ENCODE measurements at regions not wholly inside any gene's neighbourhood (a gene's known extent, or its start where the extent isn't known, plus 50 kb on each side); places are given as distances from the start of the nearest gene placed in this dataset.
"Not testable (repeated sequence)": the region's sequence is repeated elsewhere in the genome, so short reads cannot be mapped to it uniquely, and the experiment has no call there.

DNA sequence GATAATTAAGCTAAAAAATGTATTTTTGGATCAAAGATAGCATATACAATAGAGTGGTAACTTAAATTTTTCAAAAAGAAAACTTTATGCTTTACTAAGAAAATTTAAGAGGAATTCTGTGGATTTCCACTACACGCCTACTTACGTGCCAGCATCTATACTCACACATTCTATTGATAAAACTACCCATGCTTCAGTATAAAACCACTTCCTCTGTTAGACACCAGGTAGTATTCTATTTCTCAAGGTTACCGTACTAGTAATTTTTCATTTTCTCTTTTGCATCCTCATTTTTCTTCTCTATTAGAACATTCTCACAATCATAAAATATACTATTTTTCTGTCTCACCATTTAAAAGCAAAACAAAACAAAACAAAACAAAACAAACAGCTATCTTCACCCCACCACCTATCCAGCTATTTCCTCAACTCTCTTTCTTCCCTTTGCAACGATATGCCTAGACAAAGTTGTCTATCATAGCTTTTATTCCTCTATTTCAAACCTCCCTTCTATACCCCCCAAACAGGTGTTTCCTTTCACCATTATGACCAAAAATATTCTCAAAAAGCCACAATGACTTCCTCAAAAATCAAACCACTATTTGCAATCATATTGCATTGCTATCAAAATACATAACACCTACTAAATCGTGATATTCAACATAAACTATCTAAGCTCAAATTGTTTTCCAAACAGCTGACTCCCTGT is 1652.0 kb downstream of the MRPL39 start:
- DNase-seq = peak in 1 of 5 experiments; percentile 22

DNA sequence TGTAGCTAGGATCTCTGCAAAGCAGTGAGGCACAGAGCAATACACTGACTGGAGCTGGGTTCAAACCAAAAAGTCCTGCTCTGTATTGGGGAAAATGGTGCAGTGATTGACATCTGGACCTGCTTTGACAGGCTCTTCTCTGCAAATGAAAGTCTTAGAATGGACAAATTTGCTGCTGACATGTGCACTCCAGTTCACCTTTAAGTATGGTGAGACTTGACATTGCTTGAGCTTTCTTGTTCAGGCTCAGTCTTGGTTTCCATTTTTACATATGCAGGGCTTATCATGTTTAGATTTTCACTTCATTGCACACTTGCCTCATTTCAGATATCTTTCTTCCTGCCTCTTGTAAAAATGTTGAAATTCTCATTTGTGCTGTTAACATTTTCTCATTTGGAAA is 1655.0 kb downstream of the MRPL39 start:
- DNase-seq = no peak

DNA sequence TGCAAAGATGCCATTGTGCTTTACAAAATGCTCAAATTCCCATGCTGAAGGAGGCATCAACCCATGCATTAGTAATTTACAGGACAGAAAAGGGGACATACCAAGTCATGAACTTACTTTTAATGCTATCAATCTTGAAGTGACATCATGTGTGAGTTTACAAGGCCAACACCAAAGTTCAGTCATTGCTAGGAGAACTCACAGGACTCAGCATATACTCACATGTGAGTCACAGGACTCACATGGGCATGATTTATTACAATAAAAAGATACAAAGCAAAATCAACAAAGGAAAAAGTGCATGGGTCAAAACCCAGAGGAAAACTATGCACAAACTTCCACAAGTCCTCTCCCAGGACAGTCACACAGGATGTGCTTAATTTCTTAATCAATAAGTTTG is 1656.0 kb downstream of the MRPL39 start:
- DNase-seq = no peak

DNA sequence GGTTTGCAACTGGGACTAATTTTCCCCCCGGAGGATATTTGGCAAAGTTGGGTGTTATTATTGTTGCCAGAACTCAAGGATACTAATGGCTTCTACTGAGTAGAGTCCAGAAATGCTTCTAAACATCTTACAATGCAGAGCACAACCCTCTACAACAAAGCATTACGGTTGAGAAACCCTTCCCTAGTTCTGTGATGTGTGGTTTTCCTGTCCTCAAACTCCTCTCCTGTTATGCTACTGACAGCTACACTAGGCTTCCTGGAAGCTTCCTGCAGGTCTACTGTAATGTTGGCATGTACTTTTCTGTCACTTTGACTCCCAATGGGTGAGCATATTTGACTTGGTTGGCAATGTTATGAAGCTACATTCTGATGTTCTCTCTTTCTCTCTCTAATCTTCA is 1656.9 kb downstream of the MRPL39 start:
- DNase-seq = no peak

DNA sequence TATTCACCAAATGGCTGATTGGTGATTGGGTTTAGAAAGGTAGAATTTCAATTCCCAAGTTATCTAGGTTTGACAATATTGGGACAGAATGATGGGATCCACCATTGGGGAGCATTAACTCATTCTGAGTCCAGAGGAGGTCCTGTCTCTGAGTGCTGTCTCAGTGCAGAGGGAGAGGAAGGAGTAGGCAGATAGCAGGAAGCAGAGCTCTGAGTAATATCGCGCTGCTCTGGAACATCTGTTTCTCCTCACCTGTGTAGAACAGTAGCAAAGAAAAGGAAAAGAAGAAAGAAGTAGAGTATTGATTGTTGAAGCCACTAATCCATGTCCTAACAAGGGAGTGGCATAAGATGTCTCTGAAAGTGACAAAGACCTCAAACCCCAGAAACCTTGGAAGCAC is 1657.8 kb downstream of the MRPL39 start:
- no peak for DNase-seq

DNA sequence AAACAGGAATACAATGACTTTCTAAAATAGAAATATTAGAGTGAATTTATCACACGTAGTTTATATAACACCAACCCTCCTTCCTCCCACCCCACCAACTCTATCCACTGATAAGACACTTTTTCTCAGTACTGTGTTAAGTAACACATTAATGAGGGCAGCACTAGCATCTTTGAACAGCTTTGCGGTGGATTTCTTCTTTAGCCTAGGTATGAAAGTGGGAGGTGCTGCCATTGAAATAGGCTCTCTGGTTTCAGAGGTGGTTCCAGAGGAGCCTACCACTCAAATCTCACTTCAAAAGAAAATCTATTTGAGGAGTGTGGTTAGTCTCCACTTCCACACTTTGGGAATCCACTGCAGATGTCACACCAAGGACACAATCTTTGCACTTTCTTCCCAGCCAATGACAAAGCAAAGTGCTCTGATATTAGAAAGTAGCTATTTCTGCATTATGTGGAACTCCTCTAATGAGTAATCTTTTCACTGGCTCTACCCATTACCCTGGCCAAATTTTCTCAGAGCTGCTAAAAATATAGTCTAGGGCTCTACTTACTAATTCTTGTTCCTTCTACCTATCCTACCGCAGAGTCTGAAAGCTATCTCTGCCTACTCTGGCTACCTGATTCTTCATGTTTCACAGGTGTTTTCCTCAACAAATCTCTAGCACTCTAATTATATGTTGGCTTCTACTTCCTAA is 1667.8 kb downstream of the MRPL39 start:
- DNase-seq = no peak

DNA sequence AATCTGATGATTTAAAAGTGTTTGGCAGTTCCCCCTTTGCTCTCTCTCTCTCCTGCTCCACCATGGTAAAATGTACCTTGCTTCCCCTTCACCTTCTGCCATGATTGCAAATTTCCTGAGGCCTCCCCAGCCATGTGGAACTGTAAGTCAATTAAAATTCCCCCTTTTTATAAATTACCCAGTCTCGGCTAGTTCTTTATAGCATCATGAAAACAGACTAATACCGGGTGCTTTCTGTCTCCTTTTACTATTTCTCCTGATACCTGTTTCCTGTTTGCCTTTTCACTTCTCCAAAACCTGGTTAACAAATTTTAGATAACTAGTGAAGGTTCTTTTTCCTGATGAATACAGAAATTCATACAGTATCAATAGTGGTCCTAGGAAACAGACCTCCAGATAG is 1670.3 kb downstream of the MRPL39 start:
- DNase-seq = no peak

DNA sequence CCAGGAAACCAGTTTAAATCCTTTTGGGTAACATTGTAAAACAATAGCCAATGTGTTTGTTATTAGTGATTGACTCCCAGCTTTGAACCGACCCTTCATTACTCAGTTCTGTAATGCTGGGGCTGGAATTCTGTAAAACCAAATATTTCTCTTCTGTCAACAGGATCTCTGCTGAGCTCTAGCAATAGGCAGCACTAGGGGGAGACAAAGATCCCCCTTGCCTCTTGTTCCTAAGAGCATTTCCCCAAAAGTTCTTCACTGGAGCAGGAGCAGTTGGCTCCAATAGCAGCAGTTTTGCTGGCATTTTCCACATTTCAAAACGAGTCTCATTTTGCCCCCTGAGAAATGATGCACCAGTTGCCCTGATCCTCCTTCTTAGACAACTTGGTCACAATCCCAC is 1671.1 kb downstream of the MRPL39 start:
- DNase-seq = no peak

DNA sequence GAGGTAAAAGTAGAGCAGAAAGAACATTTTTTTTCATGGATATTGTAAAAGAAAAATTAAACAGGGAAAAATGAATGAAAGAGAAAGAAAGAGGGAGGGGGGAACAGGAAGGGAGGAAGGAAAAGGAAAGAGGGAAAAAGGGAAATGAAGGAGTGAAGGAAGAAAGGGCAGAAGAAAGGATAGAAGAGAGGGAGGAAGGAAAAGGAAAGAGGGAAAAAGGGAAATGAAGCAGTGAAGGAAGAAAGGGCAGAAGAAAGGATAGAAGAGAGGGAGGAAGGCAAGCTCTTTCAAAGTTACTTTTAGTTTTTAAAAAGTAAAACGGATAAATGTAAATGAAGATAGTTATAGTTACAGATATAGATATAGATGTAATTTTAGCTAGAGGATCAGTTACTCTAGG is 1676.7 kb downstream of the MRPL39 start:
- no peak for DNase-seq

DNA sequence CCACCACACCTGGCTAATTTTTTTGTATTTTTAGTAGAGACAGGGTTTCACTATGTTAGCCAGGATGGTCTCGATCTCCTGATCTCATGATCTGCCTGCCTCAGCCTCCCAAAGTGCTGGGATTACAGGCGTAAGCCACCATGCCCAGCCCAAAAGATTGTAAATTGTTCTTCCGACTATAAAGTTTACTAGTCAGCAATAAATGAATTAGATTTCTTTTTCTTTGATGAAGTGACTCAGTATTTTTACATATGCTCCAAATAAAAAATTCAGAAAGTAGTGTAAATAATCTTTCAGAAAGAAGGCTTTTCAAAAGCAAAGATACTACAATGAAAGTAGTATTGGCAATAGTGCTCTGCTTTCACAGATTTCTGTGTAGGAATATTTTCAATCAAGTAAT is 1680.9 kb downstream of the MRPL39 start:
- DNase-seq = not testable (repeated sequence)

DNA sequence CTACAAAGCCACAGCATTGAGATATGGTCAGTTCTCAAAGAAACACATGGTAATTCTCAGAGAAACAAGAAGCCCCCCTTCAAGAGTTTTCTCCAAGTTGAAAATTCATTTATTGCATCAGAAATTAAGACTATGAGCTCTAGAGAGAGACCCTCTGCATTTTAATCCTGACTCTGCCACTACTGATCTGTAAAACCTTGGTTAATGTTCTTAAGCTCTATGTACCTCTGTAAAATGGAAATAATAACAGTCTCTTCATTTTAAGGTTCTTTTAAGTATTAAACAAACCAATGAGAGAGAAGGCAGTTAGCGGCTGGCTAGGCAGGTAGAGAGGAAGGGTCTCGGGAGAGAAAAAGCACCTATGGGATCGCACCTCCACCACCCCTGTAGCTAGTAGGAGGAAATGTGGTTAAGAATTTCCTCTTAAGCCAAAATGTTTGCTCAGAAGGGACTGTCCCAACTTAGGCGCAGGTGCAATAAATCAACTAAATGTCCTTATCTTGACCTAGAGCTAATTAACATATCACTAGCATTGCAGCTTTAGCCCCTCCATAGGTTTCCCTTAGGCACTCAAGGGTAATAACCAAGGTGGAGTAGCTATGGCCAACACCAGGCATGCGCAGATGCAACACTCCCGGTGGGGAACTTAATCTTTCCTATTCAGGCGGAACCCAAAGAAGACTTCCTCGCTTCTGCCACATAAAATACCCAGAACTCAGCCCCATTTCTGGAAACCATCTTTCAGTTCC is 1685.4 kb downstream of the MRPL39 start:
- DNase-seq = no peak

DNA sequence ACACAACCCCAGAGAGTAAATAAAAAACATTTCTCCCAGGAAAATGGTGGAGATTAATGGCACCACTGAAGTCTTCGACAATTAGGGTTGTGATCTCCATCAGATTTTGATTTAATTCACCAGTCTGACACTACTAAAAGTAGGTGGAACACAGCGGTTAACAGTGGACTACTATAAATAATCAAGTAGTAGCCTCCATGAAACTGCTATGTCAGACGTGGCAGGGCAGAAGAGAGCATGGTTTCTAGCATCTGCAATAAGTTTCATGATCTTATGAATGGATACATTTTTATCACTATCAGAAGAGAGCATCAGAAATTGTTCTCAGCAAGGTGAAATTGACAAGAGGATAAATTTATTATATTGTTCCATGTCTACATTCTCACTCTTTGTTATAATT is 1706.6 kb downstream of the MRPL39 start:
- no peak for DNase-seq

DNA sequence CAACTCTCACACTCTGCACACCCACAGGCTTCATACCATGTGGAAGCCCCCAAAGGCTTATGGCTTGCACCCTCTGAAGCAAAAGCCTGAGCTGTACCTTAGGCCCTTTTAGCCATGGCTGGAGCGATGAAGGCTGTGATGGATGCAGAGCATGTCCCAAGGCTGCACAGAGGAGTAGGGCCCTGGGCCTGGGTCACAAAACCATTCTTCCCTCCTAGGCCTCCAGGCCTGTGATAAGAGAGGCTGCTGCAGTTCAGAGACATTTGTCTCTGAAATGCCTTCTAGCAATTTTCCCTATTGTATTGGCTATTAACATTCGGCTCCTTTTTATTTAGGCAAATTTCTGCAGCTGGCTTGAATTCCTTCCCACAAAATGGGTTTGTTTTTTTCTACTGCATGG is 1707.7 kb downstream of the MRPL39 start:
- DNase-seq = no peak

DNA sequence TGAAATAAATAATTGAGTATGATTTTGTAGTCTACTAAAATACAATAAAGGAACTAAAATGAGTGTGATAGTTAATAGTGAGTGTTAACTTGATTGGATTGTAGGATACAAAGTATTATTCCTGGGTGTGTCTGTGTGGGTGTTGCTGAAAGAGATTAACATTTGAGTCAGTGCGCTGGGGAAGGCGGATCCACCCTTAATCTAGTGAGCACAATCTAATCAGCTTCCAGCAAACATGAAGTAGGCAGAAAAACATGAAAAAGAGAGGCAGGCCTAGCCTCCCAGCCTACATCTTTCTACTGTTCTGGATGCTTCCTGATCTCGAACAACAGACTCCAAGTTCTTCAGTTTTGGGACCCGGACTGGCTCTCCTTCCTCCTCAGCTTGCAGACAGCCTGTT is 1716.6 kb downstream of the MRPL39 start:
- no peak for DNase-seq

DNA sequence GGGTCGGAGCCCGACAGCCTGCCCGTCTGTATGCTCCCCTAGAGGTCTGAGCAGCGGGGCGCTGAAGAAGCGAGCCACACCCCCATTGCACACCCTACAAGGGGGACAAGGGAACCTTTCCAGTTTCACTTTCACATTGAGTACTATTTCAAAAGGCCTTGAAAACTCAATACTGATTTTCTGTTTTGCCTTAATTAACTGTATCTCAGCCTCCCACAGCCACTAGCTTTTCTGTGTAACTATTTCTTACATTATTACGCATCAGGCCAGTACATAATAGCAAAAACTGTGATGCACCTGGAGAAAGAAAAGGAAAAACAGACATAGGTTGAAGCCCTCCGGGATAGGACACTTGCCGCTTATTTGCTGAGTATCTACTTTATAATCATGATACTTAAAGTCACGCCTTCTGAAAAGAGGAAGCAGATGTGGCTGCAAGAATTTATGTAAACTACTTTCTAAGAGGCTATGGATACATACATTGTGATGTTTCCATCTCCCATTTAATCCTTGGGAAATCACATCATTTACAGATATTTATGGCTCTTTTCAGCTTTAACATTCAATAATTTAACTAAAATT is 1719.5 kb downstream of the MRPL39 start:
- DNase-seq = peak in 3 of 5 experiments; percentile 7 to 76 (median 45)

DNA sequence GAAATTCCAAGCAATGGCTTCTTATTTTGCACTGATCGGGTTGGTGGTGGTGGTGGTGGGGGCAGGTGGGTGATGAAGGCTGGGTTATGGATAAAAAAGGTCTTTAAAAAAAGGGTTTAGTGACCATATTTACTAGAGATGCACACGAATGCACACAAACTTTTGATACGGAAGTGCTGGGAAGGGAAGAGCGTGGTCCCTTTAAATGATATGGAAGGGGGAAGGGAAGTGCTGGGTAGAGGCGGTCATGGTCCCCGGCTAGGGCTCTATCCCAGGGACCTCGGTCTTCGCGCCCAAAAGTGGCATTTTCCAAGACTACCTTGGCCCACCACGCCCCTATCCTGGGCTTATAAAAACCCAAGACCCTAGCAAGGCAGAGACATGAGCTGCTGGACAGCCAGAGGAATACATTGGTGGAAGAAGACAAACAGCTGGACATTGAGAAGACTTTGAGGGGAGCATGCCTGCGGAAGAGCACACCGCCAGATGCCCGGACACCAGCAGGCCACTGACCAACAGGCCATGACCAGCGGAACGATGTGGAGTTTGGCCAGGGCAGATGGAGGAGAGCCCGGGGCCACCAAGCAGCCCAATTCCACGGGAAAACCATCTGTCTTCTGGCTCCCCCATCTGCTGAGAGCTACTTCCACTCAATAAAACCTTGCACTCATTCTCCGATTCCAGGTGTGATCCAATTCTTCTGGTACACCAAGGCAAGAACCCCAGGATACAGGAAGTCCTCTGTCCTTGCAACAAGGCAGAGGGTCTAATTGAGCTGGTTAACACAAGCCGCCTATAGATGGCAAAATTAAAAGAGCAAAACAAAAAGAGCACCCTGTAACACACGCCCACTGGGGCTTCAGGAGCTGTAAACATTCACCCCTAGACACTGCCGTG is 1720.2 kb downstream of the MRPL39 start:
- no peak for DNase-seq

DNA sequence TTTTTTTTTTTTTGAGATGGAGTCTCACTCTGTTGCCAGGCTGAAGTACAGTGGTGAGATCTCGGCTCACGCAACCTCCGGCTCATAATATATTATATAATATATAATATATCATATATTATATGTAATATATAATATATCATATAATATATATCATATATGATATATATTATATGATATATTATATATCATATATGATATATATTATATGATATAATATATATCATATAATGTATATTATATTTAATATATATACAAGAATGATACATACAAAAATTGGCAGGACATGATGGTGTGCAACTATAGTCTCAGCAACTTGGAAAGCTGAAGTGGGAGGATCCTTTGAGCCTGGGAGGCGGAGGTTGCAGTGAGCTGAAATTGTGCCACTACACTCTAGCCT is 1725.5 kb downstream of the MRPL39 start:
- no peak for DNase-seq

DNA sequence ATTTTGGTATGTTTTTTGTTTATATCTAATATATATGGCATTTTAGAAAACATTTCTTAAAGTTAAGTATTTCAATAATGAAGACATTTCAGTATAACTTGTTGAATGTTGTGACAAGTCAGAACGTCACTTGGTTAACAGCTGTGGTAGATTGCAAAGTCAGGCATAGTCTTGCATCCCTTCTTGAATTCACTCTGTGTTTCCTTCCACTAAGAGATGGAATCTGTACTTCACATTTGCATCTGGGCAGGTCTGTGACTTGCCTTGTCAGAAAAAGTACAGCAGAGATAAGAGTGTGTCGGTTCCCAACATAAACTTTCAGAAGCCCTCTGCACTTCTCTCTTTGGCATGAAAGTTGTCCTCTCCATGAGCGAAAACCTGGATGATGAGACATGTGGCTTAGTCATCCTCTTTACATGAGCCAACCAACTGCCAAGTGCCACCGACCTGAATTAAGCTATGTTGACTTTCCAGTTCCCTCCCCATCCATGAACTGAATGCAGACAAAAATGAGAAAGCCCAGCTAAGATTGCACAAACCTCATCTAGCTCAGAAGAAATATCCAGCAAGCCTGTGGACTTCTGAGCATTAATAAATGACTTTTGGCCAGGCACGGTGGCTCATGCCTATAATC is 1730.2 kb downstream of the MRPL39 start:
- peak in 1 of 5 experiments; percentile 55 for DNase-seq

DNA sequence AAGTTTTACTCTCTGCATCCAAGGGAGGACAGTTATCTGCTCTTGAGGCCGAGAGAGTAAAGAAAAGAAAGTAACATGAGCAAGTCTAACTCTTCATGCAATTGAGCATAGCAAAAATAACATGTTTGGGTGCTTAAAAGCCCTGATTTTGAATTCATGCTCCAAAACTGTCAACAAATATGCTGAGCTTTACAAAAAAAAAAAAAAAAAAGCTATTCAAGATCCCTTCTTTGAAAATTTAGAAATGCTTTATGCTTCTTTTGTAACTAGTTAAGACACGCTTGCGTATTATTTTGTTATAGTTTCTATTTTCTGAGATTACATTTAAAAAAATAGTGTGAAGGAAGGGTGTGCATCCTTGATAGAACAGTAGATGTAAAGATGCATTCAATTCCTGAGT is 1733.0 kb downstream of the MRPL39 start:
- DNase-seq = no peak

DNA sequence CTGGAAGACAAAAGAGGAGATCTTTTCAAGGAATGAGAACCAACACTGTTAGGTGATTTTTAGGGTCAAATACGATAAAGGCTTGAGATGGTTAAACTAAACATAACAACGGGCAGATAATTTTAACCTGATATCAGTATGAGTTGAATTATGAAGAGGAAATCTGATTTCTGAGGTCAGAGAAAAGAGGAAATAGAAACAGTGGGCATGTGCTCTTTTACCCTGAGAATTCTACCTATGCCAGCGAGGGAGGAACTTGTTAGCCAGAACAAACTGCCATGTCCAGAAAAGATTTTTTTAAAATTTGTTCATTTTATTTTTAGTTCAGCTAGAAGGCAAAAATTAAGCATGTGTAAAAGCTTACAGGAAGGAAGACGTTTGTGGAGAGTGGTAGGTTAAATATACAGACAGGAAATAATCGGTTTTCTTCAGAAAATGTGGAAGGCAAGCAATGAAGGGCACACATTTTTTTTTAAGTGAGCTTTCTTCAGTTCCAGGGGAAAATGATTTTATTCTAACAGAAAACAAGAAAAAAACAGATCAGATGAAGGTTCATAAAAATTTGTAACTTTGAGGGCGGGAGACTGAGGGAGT is 1745.3 kb downstream of the MRPL39 start:
- DNase-seq = peak in 1 of 5 experiments; percentile 56

DNA sequence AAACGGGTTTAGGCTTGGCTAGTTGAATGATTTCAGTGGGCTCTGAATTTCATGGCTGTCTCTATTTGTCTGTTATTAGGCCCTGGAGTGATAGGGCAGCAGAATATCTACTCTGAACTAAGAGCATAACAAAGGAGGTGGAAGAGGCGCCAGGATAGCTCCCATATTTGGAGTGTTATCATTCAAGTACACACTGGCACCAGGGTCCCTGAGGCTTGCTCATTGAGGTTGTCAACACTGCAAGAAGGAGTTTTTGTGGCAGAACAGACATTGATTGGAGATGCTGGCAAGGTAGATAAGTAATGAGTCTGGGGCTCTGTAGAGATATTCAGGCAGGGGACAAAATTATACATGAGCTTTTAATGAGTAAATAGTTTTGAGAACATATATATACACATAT is 1748.4 kb downstream of the MRPL39 start:
- DNase-seq = peak in 1 of 5 experiments; percentile 8
